Panc1 (cell line): ENCODE measurements at regions not wholly inside any gene's neighbourhood (a gene's known extent, or its start where the extent isn't known, plus 50 kb on each side); places are given as distances from the start of the nearest gene placed in this dataset.

Experiments
- ATAC-seq: fragments of 200-7000 bp; cut with Tn5 transposase; 2 replicates; pipeline ENCODE4 v1.9.1; 2020; ENCODE audit warnings: mild to moderate bottlenecking, moderate library complexity
- BruUV-seq: library from RNA; stranded (reverse); fragments of 400-500 nt; replicated peaks from 2 replicates; lab custom pipeline; 2021; lab: Mats Ljungman, UMichigan
- CTCF ChIA-PET: fragments of 300-600 bp; sonication (Branson Sonifier 250); formaldehyde crosslinking; loops from one replicate; lab custom pipeline; 2022; ENCODE audit warnings: antibody characterized with exemption; lab: Charles Lee
- POLR2A ChIA-PET: fragments of 300-600 bp; sonication (Branson Sonifier 250); formaldehyde crosslinking; loops from one replicate; lab custom pipeline; 2022; ENCODE audit warnings: antibody characterized with exemption; lab: Charles Lee
- DNase-seq: peaks from one replicate; pipeline ENCODE4 v3.0.0-alpha.2; 2010; ENCODE audit warnings: low read depth, low spot score
- H3K27ac ChIP-seq: 2 replicates; pipeline ENCODE4 v1.5.1; 2011; ENCODE audit warnings: mild to moderate bottlenecking, low read length, inconsistent platforms
- H3K27me3 ChIP-seq: fragments of 200-500 bp; sonication (Bioruptor generic); 2 replicates; pipeline ENCODE4 v1.6.0; 2014; ENCODE audit warnings: low read length, inconsistent platforms; ENCODE audit not compliant: control insufficient read depth, insufficient read depth
- H3K36me3 ChIP-seq: fragments of 200-500 bp; sonication (Bioruptor generic); 2 replicates; pipeline ENCODE4 v1.5.1; 2014; ENCODE audit warnings: inconsistent platforms, mild to moderate bottlenecking, low read length, moderate library complexity; ENCODE audit not compliant: control insufficient read depth, insufficient read depth
- H3K4me1 ChIP-seq: 2 replicates; pipeline ENCODE4 v1.5.1; 2011; ENCODE audit warnings: inconsistent platforms, mild to moderate bottlenecking, low read length, moderate library complexity; ENCODE audit not compliant: control insufficient read depth, insufficient read depth
- H3K4me3 ChIP-seq, 2 experiments: 2 replicates each; pipeline ENCODE4 v1.5.1; 2011 to 2012; ENCODE audit warnings: low read depth in 2 of 2, low read length in 2 of 2, mild to moderate bottlenecking in 2 of 2, inconsistent platforms in 1 of 2, moderate library complexity in 1 of 2
- H3K9me3 ChIP-seq: fragments of 200-500 bp; sonication (Bioruptor generic); 2 replicates; pipeline ENCODE4 v1.5.1; 2014; ENCODE audit warnings: low read depth, mild to moderate bottlenecking, inconsistent platforms, low read length, moderate library complexity; ENCODE audit not compliant: control insufficient read depth, insufficient read depth
- POLR2AphosphoS5 ChIP-seq: IDR thresholded peaks from 2 replicates; pipeline ENCODE4 v1.6.1; 2012; ENCODE audit warnings: mild to moderate bottlenecking, low read depth, low read length, moderate library complexity
- SIN3A ChIP-seq: IDR thresholded peaks from 2 replicates; pipeline ENCODE4 v1.6.1; 2012; ENCODE audit warnings: low read depth, mild to moderate bottlenecking, low read length, moderate library complexity, borderline replicate concordance; ENCODE audit not compliant: insufficient read depth
- TCF7L2 ChIP-seq: IDR thresholded peaks from 2 replicates; pipeline ENCODE4 v1.6.1; 2011; ENCODE audit warnings: mild to moderate bottlenecking, low read depth, low read length, inconsistent platforms
- in situ Hi-C: cut with HindIII; loops from 2 replicates; pipeline ENCODE4 v1.10.0; 2016; ENCODE audit warnings: low sequenced_read_pairs, low pct_unique_long_range_greater_than_20kb
- intact Hi-C: fragments of 100-400 bp; cut with micrococcal nuclease; formaldehyde crosslinking; loops from one replicate; pipeline ENCODE4 v1.10.0; 2022; ENCODE audit not compliant: unreplicated experiment
- TF ChIP-seq, protein P1 (sequence below), 2 experiments: IDR thresholded peaks; 2 replicates each; pipeline ENCODE4 v1.6.1; 2011 to 2012; ENCODE audit warnings: low read depth in 2 of 2, control low read depth in 1 of 2, low read length in 1 of 2, mild to moderate bottlenecking in 1 of 2, moderate library complexity in 1 of 2; ENCODE audit not compliant: insufficient read depth in 1 of 2
- TF ChIP-seq, protein P2 (sequence below): fragments of 450-650 bp; IDR thresholded peaks from 2 replicates; pipeline ENCODE4 v1.5.1; 2017; ENCODE audit warnings: mild to moderate bottlenecking

DNA sequence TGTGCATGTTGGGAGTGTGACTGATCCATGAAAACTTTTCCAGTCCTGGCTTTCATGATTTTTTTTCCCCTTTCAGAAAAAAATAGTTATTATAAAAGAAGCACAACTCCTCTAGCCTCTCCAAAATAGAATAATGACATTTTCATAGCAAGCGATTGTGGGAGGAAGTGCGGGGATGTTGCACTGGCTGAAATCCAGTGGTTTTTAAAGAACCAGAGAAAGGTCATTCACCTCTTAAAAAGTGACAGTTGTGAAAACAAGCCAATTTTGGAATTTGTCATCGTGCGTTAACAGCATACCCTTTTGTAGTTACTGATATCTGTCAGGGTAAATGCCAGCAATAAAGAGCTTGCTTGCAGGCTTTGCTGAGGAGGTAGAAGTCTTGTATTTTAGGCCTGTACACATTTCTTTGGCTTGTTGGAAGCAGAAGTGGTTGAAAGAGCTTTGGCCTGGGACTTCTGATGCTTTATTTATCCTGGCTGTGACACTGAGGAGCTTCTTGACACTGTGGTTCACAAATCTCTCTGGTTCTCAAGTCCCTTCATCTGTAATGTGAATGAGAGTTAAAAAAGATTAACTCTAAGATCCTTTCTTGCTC, 545.9 kb downstream of the REEP3 start:
- no peaks in the 10 kb centered on the region for H3K9me3 ChIP-seq
- ATAC-seq (no peak), DNase-seq (no peak)
- no peaks in the 10 kb centered on the region for H3K4me1 ChIP-seq
- BruUV-seq: no TSS peak
- TF ChIP-seq, protein P1, sequence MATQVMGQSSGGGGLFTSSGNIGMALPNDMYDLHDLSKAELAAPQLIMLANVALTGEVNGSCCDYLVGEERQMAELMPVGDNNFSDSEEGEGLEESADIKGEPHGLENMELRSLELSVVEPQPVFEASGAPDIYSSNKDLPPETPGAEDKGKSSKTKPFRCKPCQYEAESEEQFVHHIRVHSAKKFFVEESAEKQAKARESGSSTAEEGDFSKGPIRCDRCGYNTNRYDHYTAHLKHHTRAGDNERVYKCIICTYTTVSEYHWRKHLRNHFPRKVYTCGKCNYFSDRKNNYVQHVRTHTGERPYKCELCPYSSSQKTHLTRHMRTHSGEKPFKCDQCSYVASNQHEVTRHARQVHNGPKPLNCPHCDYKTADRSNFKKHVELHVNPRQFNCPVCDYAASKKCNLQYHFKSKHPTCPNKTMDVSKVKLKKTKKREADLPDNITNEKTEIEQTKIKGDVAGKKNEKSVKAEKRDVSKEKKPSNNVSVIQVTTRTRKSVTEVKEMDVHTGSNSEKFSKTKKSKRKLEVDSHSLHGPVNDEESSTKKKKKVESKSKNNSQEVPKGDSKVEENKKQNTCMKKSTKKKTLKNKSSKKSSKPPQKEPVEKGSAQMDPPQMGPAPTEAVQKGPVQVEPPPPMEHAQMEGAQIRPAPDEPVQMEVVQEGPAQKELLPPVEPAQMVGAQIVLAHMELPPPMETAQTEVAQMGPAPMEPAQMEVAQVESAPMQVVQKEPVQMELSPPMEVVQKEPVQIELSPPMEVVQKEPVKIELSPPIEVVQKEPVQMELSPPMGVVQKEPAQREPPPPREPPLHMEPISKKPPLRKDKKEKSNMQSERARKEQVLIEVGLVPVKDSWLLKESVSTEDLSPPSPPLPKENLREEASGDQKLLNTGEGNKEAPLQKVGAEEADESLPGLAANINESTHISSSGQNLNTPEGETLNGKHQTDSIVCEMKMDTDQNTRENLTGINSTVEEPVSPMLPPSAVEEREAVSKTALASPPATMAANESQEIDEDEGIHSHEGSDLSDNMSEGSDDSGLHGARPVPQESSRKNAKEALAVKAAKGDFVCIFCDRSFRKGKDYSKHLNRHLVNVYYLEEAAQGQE (IDR thresholded peaks at IDR 0.05; ENCODE audit: insufficient read depth in 1 of 2, low read depth in 2 of 2, low read length in 1 of 2): no peak
- no peak for TF ChIP-seq SIN3A
- TF ChIP-seq POLR2AphosphoS5: no peak
- no peak for TF ChIP-seq TCF7L2
- TF ChIP-seq, protein P2, sequence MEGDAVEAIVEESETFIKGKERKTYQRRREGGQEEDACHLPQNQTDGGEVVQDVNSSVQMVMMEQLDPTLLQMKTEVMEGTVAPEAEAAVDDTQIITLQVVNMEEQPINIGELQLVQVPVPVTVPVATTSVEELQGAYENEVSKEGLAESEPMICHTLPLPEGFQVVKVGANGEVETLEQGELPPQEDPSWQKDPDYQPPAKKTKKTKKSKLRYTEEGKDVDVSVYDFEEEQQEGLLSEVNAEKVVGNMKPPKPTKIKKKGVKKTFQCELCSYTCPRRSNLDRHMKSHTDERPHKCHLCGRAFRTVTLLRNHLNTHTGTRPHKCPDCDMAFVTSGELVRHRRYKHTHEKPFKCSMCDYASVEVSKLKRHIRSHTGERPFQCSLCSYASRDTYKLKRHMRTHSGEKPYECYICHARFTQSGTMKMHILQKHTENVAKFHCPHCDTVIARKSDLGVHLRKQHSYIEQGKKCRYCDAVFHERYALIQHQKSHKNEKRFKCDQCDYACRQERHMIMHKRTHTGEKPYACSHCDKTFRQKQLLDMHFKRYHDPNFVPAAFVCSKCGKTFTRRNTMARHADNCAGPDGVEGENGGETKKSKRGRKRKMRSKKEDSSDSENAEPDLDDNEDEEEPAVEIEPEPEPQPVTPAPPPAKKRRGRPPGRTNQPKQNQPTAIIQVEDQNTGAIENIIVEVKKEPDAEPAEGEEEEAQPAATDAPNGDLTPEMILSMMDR: no peak
- no peak overlapping the region for H3K4me3 ChIP-seq
- in situ Hi-C loops: no loop called here
- intact Hi-C loops: no loop called here
- H3K27ac ChIP-seq: no peak overlapping the region
- no peaks in the 10 kb centered on the region for H3K27me3 ChIP-seq
- ChIA-PET CTCF (no interaction called here), POLR2A (no interaction called here)
- H3K36me3 ChIP-seq: no peaks in the 10 kb centered on the region

DNA sequence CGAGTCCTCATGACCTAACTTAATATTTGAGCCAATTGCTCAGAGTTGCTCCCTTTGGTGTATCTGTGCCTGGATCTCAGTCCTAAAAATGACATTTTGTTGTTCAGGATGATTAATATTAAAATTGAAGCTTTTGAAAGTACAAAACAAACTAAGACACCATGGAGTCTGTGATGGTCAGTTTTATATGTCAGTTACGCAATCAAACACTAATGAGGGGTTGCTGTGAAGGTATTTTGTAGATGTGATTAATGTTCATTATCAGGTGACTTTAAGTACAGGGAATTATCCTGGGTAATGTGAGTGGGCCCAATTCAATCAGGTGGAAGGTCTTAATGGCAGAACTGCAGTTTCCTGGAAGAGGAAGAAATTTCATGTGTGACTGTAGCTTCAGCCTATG, 546.7 kb downstream of the REEP3 start:
- no peak for DNase-seq
- BruUV-seq: no TSS peak
- H3K4me3 ChIP-seq: no peak overlapping the region
- H3K4me1 ChIP-seq: no peaks in the 10 kb centered on the region
- in situ Hi-C loops (no loop called here), intact Hi-C loops (no loop called here)
- TF ChIP-seq POLR2AphosphoS5 (no peak), TCF7L2 (no peak), SIN3A (no peak)
- TF ChIP-seq, protein P2: no peak
- TF ChIP-seq, protein P1 (IDR thresholded peaks at IDR 0.05; ENCODE audit: insufficient read depth in 1 of 2, low read depth in 2 of 2, low read length in 1 of 2): no peak
- CTCF ChIA-PET: no interaction called here
- ATAC-seq: no peak
- H3K27me3 ChIP-seq: no peaks in the 10 kb centered on the region
- H3K9me3 ChIP-seq: no peaks in the 10 kb centered on the region
- POLR2A ChIA-PET: no interaction called here
- no peak overlapping the region for H3K27ac ChIP-seq
- no peaks in the 10 kb centered on the region for H3K36me3 ChIP-seq
